Kidney (tissue), 13 donors: ENCODE measurements at regions not wholly inside any gene's neighbourhood (a gene's known extent, or its start where the extent isn't known, plus 50 kb on each side); places are given as distances from the start of the nearest gene placed in this dataset.

Experiments used
- DNase-seq, 5 donors: peaks; one replicate each; pipeline ENCODE4 v3.0.0-alpha.2; 2013 to 2020
- FAIRE-seq: peaks from 2 replicates; lab custom pipeline; 2012; peaks lifted over from hg19 to GRCh38; lab: Jason Lieb, UNC
- H3K27ac ChIP-seq, 2 donors: one replicate each; pipeline ENCODE4 v1.7.0; 2013; ENCODE audit warnings: low read depth in 2 of 2, low read length in 2 of 2, inconsistent platforms in 1 of 2
- H3K27me3 ChIP-seq: one replicate; pipeline ENCODE4 v1.7.1; 2013; ENCODE audit warnings: low read length, inconsistent platforms; ENCODE audit not compliant: control insufficient read depth, insufficient read depth
- H3K36me3 ChIP-seq, 3 donors: one replicate each; pipeline versions ENCODE4 v1.7.0 to v1.7.1; 2013; ENCODE audit warnings: low read length in 3 of 3, control low read depth in 1 of 3, inconsistent platforms in 1 of 3; ENCODE audit not compliant: insufficient read depth in 3 of 3, control insufficient read depth in 2 of 3
- H3K4me1 ChIP-seq, 3 donors: one replicate each; pipeline versions ENCODE4 v1.7.0 to v1.7.1; 2013; ENCODE audit warnings: low read length in 3 of 3, inconsistent platforms in 1 of 3, low read depth in 1 of 3; ENCODE audit not compliant: control insufficient read depth in 2 of 3, insufficient read depth in 2 of 3
- H3K4me3 ChIP-seq, 3 donors: one replicate each; pipeline versions ENCODE4 v1.7.0 to v1.8.1; 2013; ENCODE audit warnings: low read length in 3 of 3, control low read depth in 1 of 3, inconsistent platforms in 1 of 3
- H3K9ac ChIP-seq, 3 donors: one replicate each; pipeline versions ENCODE4 v1.7.0 to v1.7.1; 2013; ENCODE audit warnings: low read length in 3 of 3, control low read depth in 1 of 3, inconsistent platforms in 1 of 3
- H3K9me3 ChIP-seq, 3 donors: one replicate each; pipeline versions ENCODE4 v1.7.0 to v1.7.1; 2013; ENCODE audit warnings: low read length in 3 of 3, control low read depth in 1 of 3, inconsistent platforms in 1 of 3; ENCODE audit not compliant: control insufficient read depth in 2 of 3, insufficient read depth in 1 of 3
- CTCF ChIP-seq: IDR thresholded peaks from 3 replicates; pipeline ENCODE4 v1.5.1; 2012; ENCODE audit warnings: mild to moderate bottlenecking, moderate library complexity, borderline replicate concordance; ENCODE audit not compliant: insufficient read depth; ENCODE audit errors: extremely low read depth
- intact Hi-C: fragments of 100-400 bp; cut with DNase I; formaldehyde crosslinking; loops from one replicate; pipeline ENCODE4 v1.11.1; 2022
- donor health status: control.
- donor health status: control.
- donor health status: control.
- donor health status: control.
- donor health status: control.
- donor health status: DM: yes; HTN: yes; CAD: no.
- donor health status: Normal renal cell carcinoma (clear cell type).

GRCh38 chrX:113399506-113400192, 559.0 kb upstream of the AMOT start:
- TF ChIP-seq CTCF = no peak
- no peak overlapping the region for H3K4me3 ChIP-seq
- intact Hi-C loops = no loop called here
- no peaks in the 10 kb centered on the region for H3K9me3 ChIP-seq
- H3K9ac ChIP-seq = no peak overlapping the region
- no peaks in the 10 kb centered on the region for H3K36me3 ChIP-seq
- no peak for FAIRE-seq
- H3K27me3 ChIP-seq = no peaks in the 10 kb centered on the region
- DNase-seq = no peak
- no peak overlapping the region for H3K27ac ChIP-seq
- H3K4me1 ChIP-seq = no peaks in the 10 kb centered on the region

- Histone ChIP-seq H3K4me3 (no peak overlapping the region), H3K9ac (no peak overlapping the region), H3K9me3 (no peaks in the 10 kb centered on the region), H3K27me3 (peaks cover 2% of the 10 kb centered on the region), H3K4me1 (no peaks in the 10 kb centered on the region), H3K27ac (no peak overlapping the region), H3K36me3 (no peaks in the 10 kb centered on the region)
- FAIRE-seq = no peak
- DNase-seq = peak in 1 of 5 donors; percentile 54
- no peak for TF ChIP-seq CTCF
- intact Hi-C loops = no loop called here
Observed at GRCh38 chrX:113392355-113392754, 551.7 kb upstream of the AMOT start.

GRCh38 chrX:113391875-113392274, 551.2 kb upstream of the AMOT start:
- Histone ChIP-seq H3K36me3 (no peaks in the 10 kb centered on the region), H3K27ac (no peak overlapping the region), H3K9me3 (no peaks in the 10 kb centered on the region), H3K9ac (no peak overlapping the region), H3K4me1 (no peaks in the 10 kb centered on the region), H3K4me3 (no peak overlapping the region), H3K27me3 (peaks cover 2% of the 10 kb centered on the region)
- FAIRE-seq = no peak
- no peak for DNase-seq
- intact Hi-C loops = no loop called here
- TF ChIP-seq CTCF = no peak

GRCh38 chrX:113390531-113390930, 549.9 kb upstream of the AMOT start:
- Histone ChIP-seq H3K9me3 (no peaks in the 10 kb centered on the region), H3K4me3 (no peak overlapping the region), H3K36me3 (no peaks in the 10 kb centered on the region), H3K27ac (no peak overlapping the region), H3K4me1 (no peaks in the 10 kb centered on the region), H3K27me3 (peaks cover 2% of the 10 kb centered on the region), H3K9ac (no peak overlapping the region)
- FAIRE-seq = no peak
- no peak for DNase-seq
- intact Hi-C loops = no loop called here
- no peak for TF ChIP-seq CTCF
